Prostate gland (tissue), 2 donors: ENCODE measurements at regions not wholly inside any gene's neighbourhood (a gene's known extent, or its start where the extent isn't known, plus 50 kb on each side); places are given as distances from the start of the nearest gene placed in this dataset.

Experiments used
- CTCF ChIP-seq, 4 experiments: fragments of 200-600 bp in 2 of 4; fragments of 450-650 bp in 2 of 4; sonication (generic) in 2 of 4; IDR thresholded peaks; 1 replicate in 3 of 4; 2 replicates in 1 of 4; pipeline ENCODE4 v1.5.1; 2016 to 2019; ENCODE audit warnings: antibody characterized with exemption in 4 of 4, mild to moderate bottlenecking in 2 of 4, moderate library complexity in 2 of 4
- POLR2A ChIP-seq: fragments of 450-650 bp; IDR thresholded peaks from one replicate; pipeline ENCODE4 v1.6.1; 2016; ENCODE audit warnings: antibody characterized with exemption, mild to moderate bottlenecking

- TF ChIP-seq POLR2A: no peak
- no peak for TF ChIP-seq CTCF (IDR thresholded peaks at IDR 0.05)
Observed at GRCh38 chr3:198113206-198114053, 153.4 kb downstream of the LMLN start.
